ENCODE measurements at regions not wholly inside any gene's neighbourhood (a gene's known extent, or its start where the extent isn't known, plus 50 kb on each side); places are given as distances from the start of the nearest gene placed in this dataset.
"Not testable (repeated sequence)": the region's sequence is repeated elsewhere in the genome, so short reads cannot be mapped to it uniquely, and the experiment has no call there.

DNA sequence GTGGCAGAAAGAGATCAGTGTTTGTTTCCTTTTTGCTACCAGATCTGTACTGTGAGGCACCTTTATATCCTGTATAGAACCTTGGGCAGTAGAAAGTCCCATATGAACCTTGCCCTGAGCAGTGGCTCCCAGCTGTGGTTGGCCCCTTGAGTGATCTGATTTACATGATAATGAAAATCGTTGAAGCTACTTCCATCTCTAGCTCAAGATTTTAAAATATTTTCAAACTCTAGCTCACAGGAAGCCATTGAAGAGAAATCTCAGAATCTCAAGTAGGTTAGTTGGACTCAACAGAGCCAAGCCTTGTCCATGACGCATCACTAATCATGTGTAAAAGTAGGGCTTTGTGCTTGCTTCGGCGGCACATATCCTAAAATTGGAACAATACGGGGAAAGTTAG is 74.8 kb downstream of the CCDC74A start:
- not testable (repeated sequence) for TF ChIP-seq POLR2AphosphoS5 (IDR thresholded peaks at IDR 0.05)
- TF ChIP-seq, protein P1, sequence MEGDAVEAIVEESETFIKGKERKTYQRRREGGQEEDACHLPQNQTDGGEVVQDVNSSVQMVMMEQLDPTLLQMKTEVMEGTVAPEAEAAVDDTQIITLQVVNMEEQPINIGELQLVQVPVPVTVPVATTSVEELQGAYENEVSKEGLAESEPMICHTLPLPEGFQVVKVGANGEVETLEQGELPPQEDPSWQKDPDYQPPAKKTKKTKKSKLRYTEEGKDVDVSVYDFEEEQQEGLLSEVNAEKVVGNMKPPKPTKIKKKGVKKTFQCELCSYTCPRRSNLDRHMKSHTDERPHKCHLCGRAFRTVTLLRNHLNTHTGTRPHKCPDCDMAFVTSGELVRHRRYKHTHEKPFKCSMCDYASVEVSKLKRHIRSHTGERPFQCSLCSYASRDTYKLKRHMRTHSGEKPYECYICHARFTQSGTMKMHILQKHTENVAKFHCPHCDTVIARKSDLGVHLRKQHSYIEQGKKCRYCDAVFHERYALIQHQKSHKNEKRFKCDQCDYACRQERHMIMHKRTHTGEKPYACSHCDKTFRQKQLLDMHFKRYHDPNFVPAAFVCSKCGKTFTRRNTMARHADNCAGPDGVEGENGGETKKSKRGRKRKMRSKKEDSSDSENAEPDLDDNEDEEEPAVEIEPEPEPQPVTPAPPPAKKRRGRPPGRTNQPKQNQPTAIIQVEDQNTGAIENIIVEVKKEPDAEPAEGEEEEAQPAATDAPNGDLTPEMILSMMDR (IDR thresholded peaks at IDR 0.05) = not testable (repeated sequence)

Data from prostate gland (tissue), 2 donors.